KMS-11 (cell line): ENCODE measurements at regions not wholly inside any gene's neighbourhood (a gene's known extent, or its start where the extent isn't known, plus 50 kb on each side); places are given as distances from the start of the nearest gene placed in this dataset.
A peak's percentile ranks its signal among the peaks of the same experiment; 100 is the strongest.
"Not testable (repeated sequence)": the region's sequence is repeated elsewhere in the genome, so short reads cannot be mapped to it uniquely, and the experiment has no call there.

Experiments
- H2AFZ ChIP-seq: fragments of 200-600 bp; sonication (generic); 2 replicates; pipeline ENCODE4 v1.6.1; 2016; ENCODE audit warnings: antibody characterized with exemption, mixed run types, low read depth
- H3K27ac ChIP-seq: fragments of 200-600 bp; sonication (generic); 2 replicates; pipeline ENCODE4 v1.6.1; 2016; ENCODE audit warnings: mild to moderate bottlenecking, mixed run types
- H3K27me3 ChIP-seq: fragments of 200-600 bp; sonication (generic); 2 replicates; pipeline ENCODE4 v1.6.1; 2017; ENCODE audit warnings: mild to moderate bottlenecking, low read depth, mixed run types, moderate library complexity; ENCODE audit not compliant: insufficient read depth
- H3K36me3 ChIP-seq: fragments of 200-600 bp; sonication (generic); 2 replicates; pipeline ENCODE4 v1.6.1; 2017; ENCODE audit warnings: mild to moderate bottlenecking, mixed run types; ENCODE audit not compliant: insufficient read depth
- H3K4me1 ChIP-seq: fragments of 200-600 bp; sonication (generic); 2 replicates; pipeline ENCODE4 v1.6.1; 2016; ENCODE audit warnings: mild to moderate bottlenecking, low read depth, mixed run types; ENCODE audit not compliant: poor library complexity, severe bottlenecking
- H3K4me2 ChIP-seq: fragments of 200-600 bp; sonication (generic); 2 replicates; pipeline ENCODE4 v1.7.0; 2016; ENCODE audit warnings: mild to moderate bottlenecking, mixed run types
- H3K4me3 ChIP-seq: fragments of 200-600 bp; sonication (generic); IDR thresholded peaks from 2 replicates; pipeline ENCODE4 v1.6.1; 2017; ENCODE audit warnings: low read depth, low read length, mixed read lengths; ENCODE audit not compliant: insufficient read depth
- H3K79me2 ChIP-seq: fragments of 200-600 bp; sonication (generic); 2 replicates; pipeline ENCODE4 v1.6.1; 2016; ENCODE audit warnings: low read depth, mixed run types; ENCODE audit not compliant: insufficient read depth
- H3K9ac ChIP-seq: fragments of 200-600 bp; sonication (generic); 2 replicates; pipeline ENCODE4 v1.6.1; 2016; ENCODE audit warnings: mild to moderate bottlenecking, mixed run types
- H4K20me1 ChIP-seq: fragments of 200-600 bp; sonication (generic); 2 replicates; pipeline ENCODE4 v1.6.1; 2016; ENCODE audit warnings: mild to moderate bottlenecking, mixed run types; ENCODE audit not compliant: insufficient read depth
- CTCF ChIP-seq: fragments of 200-600 bp; sonication (generic); conservative IDR thresholded peaks from 2 replicates; pipeline ENCODE4 v1.6.1; 2017; ENCODE audit warnings: low read depth, mild to moderate bottlenecking, antibody characterized with exemption, low read length, moderate library complexity, mixed read lengths

GRCh38 chr13:24580315-24580714 is 67.7 kb upstream of the PARP4 start:
- H3K79me2 ChIP-seq, H3K27me3 ChIP-seq, H3K27ac ChIP-seq, H3K9ac ChIP-seq, H3K4me3 ChIP-seq, H3K4me1 ChIP-seq, H3K36me3 ChIP-seq, H3K4me2 ChIP-seq, H4K20me1 ChIP-seq, H2AFZ ChIP-seq: not testable (repeated sequence)
- 0 out of 2 replicates have a peak, but pooled peaks have one; percentile 25 for TF ChIP-seq CTCF

GRCh38 chr13:24581578-24581977 is 69.0 kb upstream of the PARP4 start:
- H3K79me2 ChIP-seq, H2AFZ ChIP-seq, H3K27me3 ChIP-seq, H3K36me3 ChIP-seq, H3K9ac ChIP-seq, H3K27ac ChIP-seq, H4K20me1 ChIP-seq, H3K4me1 ChIP-seq, H3K4me3 ChIP-seq, H3K4me2 ChIP-seq: not testable (repeated sequence)

DNA sequence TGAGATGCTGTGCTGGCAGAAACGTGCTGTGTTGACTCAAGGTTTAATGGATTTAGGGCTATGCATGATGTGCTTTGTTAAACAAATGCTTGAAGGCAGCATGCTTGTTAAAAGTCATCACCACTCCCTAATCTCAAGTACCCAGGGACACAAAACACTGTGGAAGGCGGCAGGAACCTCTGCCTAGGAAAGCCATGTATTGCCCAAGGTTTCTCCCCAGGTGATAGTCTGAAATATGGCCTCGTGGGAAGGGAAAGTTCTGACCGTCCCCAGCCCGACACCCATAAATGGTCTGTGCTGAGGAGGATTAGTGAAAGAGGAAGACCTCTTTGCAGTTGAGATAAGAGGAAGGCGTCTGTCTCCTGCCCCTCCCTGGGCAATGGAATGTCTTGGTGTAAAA is 79.1 kb upstream of the PARP4 start:
- H3K9ac ChIP-seq, H3K4me1 ChIP-seq, H3K4me2 ChIP-seq, H3K4me3 ChIP-seq, H4K20me1 ChIP-seq, H3K27ac ChIP-seq, H2AFZ ChIP-seq, H3K36me3 ChIP-seq, H3K27me3 ChIP-seq, H3K79me2 ChIP-seq: not testable (repeated sequence)

DNA sequence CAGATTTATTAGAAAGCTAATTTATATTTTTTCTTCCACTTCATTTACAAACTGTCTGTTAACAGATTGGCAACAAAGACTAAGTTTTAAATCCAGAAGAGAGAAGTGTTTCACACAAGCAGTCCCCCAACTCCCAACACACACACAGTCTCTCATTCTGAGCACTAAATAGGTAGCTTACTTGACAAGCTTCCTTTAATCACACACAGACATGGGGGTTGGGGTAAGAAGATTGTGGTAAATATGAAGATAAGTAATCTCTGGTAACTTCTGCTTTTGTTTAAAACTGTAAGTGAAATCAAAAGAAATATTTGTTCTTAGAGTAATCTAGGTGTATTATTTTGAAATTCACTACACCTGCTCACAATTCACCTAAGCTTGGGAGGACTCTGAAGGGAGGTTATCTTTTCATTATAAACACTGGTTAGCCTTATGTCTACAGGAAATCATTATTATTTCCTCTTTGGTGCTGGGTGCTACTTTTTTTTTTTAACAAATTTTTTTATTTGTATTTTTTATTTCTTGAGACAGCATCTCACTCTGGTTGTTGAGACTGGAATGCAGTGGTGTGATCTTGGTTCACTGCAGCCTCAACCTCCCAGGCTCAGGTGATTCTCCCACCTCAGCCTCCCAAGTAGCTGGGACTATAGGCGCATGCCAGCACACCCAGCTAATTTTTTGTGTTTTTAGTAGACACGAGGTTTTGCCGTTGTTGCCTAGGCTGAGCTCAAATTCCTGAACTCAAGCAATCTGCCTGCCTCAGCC is 82.1 kb upstream of the ATP12A start:
- H3K4me2 ChIP-seq, H3K4me3 ChIP-seq, H3K4me1 ChIP-seq, H3K27ac ChIP-seq, H3K79me2 ChIP-seq, H3K9ac ChIP-seq, H3K36me3 ChIP-seq, H2AFZ ChIP-seq, H4K20me1 ChIP-seq, H3K27me3 ChIP-seq: not testable (repeated sequence)

DNA sequence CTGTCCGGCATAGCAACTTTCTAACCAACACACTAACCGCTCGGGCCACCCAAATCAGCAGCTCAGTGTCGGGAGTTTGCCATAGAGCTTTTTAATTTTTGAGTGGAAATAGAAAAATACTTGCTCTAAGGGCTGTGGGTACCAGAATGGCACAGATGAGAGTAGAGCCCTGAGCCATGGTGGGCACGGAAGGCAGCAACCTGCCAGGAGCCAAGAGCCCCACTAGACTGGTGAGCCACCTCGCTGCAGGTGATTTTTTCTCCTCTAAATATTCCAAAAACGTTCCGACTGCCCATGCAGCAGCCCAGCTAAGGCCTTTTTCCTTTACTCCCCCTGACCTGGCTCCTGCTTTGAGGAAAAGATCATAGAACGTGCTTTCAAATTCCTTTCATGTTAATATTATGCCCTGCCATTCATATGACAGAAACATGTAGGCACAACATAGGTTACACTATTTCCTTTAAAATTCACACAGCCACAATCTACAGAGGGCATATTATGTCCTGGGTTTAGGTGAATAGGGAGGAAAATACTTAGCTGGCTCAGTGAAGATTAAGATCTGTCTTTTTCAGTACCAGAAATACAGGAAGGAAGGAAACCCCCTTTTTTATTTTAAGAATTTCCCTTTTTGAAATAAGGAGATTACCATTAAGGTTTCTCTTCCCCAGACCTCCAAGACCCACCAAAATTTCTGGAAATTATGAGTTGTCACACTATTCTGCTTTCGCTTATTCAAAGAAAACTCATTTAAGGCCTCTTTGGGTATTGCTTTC is 81.0 kb upstream of the ATP12A start:
- H2AFZ ChIP-seq, H3K79me2 ChIP-seq, H3K4me1 ChIP-seq, H3K36me3 ChIP-seq, H3K4me3 ChIP-seq, H3K9ac ChIP-seq, H4K20me1 ChIP-seq, H3K27me3 ChIP-seq, H3K27ac ChIP-seq, H3K4me2 ChIP-seq: not testable (repeated sequence)

DNA sequence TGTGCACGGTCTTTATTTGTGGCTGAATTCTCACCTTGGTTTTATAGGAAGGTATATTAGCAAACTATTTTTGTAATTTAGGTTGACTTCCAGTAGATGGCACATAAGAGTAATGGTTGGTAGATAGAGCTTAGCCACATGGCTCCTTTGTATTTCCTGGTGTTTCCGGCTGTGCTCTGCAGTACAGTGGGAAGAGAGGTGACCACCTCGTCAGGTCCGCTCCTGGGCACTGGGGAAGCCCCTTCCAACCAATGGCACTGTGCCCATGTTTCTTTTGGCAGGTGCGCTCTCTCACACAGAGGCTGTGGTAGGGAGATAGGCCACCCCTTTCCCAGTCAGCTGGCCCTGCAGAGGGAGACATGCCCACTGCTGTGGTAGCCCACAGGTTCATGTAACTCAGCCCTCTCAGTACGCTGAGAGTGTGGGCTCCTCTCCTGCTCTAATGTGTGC is 74.3 kb upstream of the ATP12A start:
- Histone ChIP-seq H3K36me3 (no peaks in the 10 kb centered on the region), H3K79me2 (no peaks in the 10 kb centered on the region), H3K4me2 (no peak overlapping the region), H3K9ac (no peak overlapping the region), H3K27ac (no peak overlapping the region), H3K27me3 (no peaks in the 10 kb centered on the region), H2AFZ (peak overlapping the region; percentile 38), H3K4me3 (no peak overlapping the region), H4K20me1 (no peaks in the 10 kb centered on the region), H3K4me1 (no peaks in the 10 kb centered on the region)
- TF ChIP-seq CTCF = peak; percentile 43; the same call in 1 of the 2 replicates
